ENCODE measurements at regions not wholly inside any gene's neighbourhood (a gene's known extent, or its start where the extent isn't known, plus 50 kb on each side); places are given as distances from the start of the nearest gene placed in this dataset.

DNA sequence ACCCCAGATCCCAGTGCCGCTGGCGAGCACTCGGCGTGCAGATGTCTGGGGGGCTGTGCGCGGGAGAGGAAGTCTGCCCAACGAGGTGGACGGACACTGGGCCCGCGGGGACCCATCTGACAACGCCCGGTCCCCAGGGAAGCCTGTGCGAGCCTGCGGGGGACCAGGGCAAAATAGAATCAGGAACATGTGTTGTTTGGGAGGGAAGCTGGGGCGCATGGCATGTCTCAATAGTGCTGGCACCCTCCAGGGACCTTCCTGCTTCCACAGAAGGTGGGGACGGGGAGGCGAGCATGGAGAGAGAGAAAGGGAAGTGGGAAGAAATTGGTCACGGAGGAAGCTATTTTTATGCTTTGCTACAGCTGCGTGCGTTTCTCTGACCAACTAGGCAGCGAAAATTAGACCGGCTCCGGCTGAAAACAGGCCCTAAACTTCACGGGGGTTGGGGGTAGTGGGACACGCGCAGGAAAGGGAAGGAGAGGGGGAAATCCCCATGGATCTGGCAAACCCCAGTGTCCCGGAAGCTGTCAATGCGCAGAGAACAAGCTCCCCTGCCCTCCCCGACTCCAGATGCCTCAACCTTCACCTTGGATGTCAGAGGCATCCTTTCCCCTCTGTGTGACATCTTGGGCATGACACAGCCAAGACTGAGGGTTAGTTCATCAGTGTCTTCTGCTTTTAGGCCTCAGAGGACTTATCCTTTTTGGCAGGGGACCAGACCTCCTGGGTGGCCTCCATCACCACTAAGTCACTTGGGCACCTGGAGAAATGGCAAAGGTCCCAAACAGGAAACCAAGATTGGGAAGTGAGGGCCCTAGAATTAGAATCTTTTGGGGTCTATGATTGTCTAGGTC lies 169.8 kb upstream of the BCOR start:
- DNase-seq: no peak

DNA sequence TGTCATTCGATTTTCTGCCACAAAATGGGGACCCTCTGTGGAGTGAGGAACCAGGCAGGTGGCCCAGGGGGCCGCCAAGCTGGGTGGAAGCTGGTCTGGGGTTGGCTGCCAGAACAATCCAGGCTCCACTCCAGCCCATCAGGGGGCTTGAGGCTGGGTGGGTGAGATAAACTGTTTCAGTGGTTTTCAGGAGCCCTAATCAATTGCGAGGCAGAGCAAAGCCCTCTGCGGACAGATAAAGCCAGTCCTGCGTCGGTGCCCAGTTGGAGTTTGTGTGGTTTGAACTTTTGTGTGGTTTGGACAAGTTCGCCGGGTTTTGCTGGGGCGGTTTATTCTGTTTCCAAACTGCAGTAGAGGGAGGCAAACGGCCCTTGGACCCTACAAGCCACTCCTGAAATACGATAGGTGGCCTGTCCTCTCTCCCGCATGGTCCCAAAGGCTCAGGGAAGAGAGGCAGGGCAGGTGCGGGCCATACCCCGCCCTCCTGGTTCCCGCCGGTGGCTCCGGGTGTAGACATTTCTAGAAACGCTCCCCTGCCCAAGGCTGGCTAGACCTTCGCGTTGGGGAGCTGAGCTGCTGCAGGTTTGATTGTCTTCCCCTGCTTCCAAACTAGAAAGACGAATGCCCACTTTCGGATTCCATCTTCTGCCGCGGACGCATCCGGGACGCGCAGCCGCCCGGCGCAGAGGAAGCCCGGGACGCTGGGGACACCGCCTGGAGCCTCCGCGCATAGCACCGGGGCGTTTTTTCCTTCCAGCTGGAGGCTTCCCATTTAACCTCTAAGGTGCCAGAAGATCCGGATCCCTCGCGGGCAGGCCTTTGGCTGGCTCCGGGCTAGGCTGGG lies 169.0 kb upstream of the BCOR start:
- DNase-seq: peak; percentile 19

DNA sequence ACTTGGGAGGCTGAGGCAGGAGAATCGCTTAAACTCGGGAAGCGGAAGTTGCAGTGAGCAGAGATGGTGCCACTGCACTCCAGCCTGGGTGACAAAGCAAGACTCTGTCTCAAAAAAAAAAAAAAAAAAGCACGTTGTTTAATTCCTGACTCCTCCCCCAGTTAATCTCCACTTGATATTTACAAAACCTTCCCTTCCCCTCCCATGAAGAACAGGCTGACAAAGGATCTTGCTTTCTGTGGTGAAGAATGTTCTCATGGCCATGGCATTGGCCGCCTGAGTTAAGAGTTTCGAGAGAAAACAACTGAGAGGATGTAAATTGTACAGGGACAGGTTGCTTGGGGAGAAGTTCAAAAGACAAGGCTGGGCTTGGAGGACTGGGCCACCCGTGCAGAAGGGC lies 168.2 kb upstream of the BCOR start:
- DNase-seq: no peak

DNA sequence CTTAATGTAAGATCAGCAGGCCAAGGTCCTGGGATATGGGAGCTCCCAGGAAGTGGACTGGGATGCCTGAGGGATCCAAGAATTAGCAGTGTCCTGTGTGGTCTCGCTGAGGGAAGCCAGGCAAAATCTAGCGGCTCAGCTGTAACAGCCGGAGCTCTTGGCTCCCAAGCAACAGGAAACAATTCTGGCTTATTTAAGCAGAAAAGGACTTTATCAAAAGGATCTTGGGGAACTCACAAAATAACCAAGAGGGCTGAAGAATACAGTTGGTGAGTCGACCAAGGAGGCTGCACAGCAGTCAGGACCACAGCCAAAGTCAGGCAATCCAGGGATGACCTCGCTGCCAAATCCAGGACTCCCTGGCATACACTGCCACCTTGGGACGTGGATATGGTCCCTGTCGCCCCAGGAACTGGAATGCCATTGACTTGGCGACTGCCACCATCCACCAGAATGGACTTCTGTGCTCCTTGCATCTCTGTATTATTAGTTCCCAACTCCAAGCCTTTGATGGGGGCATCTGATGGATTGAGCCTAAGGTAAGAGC lies 165.3 kb upstream of the BCOR start:
- no peak for DNase-seq

DNA sequence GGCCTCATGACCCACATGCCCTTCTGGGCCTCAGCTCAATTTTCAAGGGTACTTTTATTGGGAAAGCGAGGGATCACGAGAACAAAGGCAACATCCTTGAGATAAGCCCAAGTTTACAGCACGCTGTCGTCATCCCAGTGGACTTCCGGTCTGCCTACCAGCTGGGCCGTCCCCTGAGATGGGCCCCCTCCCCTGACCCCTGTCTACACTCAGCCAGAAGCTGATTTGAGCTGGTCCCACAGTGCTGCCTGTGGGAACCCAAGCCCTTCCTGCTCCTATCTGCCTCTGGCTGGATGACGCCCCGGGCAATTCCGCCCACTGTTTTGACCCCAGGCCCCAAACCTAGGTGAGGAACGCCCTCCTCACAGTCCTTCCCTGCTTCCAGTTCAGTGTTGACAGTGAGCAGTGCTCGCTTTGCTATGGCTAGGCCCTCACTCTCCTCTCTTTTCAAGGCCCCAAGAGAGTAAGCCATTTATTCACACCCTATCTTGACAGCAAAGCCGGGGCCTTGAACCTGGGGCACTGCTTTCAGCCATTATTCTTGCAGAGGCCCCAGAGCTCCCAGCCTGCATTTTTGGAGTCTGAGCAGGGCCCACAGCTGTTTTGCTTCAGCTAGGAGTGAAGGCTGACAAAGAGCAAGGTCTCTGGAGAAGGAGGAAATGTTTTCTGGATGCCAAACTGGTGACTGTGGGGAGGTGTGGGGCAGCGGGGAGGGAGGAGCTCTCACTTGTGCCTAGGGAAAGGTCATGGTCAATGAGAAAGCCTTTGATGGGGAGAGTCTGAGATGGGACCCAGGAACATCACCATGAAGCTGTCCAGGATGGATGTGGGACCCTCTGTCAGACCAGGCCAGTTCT lies 164.6 kb upstream of the BCOR start:
- DNase-seq: no peak

DNA sequence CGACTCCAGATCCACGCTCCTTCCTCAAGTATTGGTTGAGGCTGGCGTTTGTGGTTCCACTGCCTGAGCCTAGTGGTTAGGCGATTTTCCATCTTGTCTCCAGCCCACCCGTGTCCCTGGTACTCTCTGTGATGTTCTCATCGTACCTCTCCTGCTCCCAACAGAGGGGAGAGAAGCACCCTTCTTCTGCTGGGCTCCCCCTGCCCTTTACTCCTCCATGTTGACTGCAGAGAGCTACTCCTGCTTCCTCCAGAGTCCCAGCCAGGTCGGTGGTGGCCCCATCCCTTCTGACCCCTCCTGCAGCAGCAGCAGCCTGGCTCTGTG lies 164.0 kb upstream of the BCOR start:
- DNase-seq: no peak

DNA sequence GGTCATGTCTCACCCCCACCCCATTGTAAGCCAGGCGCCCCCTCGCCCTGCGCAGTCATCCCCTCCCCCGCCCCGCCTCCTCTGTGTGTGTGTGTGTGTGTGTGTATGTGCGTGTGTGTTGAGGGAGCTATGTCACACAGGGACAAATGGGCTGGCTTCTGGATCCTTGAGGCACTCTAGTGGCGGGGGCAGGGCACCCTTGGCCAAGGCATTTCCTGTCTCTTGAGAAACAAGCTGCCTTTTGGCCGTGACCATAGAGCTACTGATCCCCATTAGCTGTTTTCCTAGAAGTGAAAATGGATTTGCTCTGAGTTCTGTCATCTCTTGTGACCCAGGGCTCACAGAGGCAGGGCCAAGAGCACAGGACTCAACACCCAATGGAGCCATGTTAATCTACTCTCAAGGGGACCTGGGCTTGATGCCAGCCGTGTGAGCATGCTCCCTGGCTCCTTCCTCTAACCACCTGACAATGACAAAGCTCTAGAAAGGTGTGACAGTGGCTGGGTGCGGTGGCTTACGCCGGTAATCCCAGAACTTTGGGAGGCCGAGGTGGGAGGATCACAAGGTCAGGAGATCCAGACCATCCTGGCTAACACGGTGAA lies 162.5 kb upstream of the BCOR start:
- no peak for DNase-seq

DNA sequence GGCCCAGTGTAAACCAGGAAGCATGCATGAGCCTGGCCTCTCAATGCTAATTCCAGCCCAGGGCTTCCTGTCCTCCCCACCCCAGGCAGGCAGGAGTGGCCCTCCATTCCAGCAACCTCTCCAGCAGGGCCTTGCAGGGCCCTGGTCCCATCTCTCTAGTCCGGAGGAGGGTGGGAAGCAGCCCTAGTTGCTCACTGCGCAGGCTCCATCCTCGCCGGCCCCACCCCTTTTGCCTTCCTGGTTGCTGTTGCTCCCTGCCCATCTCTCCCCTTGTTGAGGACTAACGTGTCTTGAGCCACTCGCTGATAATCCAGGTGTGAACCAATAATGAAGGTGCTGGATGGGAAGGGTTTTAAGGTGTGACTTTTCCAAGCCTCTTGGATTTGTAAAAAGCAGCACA lies 161.2 kb upstream of the BCOR start:
- DNase-seq: no peak

DNA sequence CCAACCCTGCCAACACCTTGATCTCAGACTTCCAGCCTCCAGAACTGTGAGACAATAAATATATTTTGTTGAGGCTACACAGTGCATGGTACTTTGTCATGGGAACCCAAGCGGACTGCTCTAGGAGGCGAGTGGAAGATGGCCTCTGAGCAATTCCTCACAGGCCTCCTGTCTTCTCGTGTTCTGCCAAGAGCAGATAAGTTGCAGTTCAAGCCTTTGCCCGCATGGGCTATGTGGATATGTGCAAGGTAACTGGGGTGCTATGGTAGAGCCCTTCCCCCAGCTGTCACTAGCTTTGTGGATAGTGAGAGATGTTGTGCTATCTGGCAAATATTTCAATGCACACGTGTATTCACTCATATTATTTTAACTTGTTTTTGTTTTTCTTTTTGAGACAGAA lies 156.0 kb upstream of the BCOR start:
- DNase-seq: no peak

DNA sequence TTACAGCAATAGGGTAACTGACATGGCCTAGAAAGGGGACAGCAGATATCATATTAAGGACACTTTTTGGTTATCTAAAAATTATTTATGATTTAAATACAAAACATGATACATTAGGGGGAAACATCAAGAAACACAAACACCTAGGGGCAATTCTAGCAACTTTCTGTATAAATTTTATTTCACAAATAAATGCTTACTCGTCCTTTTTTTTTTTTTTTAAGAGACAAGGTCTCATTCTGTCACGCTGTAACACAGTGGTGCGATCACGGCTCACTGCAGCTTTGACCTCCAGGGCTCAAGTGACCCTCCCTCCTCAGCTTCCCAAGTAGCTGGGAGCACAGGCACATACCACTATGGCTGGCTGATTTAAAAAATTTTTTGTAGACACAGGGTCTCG lies 151.8 kb upstream of the BCOR start:
- DNase-seq: no peak

DNA sequence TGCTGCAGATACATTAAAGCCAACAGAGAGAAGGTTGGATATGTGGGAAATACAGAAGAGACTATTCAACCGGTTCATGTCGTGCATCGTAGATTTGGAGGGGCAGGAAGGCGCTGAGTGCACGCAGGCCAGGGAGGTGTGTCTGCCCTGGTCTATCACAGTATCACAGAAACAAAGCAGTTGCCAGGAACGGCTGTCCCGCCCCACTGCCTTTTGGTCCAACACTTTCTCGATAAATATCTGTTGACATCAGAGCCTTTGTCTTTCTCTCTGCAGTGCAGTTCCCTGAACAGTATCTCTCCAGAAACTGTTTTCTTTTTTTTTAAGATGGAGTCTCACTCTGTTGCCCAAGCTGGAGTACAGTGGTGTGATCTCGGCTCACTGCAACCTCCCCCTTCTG lies 151.1 kb upstream of the BCOR start:
- no peak for DNase-seq

DNA sequence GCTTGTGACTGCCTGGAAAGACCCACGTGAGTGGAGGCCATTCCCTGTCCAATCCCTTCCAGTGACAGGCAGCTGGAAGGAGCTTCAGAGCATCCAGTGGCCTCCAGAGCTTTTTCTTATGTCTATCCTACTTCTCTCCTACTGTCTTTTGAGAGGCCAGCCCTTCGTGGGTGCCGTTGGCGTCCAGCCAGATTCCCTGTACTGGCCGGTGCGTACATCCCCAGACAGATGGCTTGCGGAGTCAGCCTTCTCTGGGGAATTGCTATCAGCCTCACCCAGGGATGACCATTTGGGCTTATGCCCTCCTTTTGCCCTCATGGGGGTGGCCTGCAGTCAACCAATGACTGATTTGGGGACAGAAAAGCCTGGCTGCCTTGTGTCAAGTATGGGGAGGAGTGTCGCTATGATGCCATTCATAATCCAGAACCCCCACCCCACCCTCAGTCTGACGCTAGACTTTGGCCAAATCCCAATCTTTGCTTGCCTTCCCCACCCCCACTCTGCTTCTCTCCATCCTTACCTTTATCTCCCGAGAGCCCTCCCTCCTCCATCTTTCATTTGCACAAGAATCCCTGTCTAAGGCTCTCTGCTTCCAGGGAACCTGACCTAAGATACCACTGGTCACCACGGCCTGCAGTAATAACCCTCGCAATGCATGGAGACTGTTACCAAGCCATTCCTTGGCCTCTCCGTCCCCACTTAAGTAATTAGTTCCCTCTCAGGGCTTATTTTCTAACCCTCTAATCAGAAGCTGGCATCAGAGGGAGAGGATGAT lies 150.3 kb upstream of the BCOR start:
- DNase-seq: no peak

DNA sequence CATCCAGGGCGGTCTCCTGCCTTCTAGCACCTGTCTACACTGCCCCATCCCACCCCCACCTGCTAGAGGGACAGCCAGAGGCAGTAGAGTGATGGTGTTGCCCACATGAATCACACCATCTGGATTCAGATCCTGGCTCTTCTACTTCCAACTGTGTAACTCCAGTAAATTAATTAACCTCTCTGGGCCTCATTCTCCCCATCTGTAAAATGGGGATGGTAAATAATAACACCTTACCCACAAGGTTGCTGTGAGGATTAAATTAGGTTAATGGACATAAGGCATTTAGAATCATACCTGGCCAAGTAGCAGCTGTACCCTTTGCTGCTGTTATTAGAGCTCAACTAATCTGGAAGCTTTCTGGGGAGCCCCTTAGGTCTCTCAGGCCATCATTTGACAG lies 149.6 kb upstream of the BCOR start:
- no peak for DNase-seq

DNA sequence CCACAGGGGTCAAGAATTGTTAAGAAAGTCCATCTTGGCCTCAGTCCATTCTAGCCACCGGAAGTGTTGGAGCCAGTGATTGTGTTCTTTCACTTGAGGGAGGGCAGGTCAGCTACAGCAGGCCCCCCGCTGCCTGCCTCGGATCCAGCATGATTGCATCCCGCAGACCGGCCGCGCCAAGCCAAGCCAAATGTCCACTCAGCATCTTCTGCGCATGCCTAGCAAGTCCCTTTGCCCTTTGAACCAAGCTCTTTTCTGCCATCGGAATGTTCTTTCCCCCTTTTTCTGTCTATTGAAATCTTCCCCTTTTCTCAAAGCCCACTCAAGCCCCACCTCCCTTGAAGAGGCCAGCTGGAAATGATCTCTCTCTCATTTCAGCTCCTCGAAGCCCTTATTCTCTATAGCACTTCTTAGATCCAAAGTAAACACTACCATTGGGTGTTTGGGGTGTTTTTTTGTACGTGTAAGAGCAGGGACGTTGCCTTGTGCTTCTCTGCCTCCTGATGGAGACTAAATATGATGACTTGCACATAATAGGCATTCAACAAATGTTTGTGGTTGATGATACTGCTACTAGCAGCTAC lies 147.8 kb upstream of the BCOR start:
- no peak for DNase-seq

DNA sequence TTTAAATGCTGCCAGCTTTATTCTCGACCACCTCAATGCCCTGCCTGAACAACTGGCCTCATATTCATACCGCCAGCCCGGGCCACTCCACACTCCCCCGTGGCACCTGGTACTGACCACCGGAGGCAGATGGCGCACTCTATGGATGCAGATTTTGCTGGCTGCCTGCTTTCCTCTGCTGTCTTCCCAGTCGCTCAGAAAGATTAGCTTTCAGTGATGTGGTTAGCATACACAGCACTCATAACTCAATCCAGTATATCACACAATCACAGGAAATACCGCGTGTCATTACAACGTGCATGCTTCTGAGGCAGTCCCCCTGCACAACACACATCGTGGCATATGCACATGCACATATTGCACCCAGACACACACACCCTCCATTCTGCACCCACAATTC lies 147.2 kb upstream of the BCOR start:
- DNase-seq: no peak

DNA sequence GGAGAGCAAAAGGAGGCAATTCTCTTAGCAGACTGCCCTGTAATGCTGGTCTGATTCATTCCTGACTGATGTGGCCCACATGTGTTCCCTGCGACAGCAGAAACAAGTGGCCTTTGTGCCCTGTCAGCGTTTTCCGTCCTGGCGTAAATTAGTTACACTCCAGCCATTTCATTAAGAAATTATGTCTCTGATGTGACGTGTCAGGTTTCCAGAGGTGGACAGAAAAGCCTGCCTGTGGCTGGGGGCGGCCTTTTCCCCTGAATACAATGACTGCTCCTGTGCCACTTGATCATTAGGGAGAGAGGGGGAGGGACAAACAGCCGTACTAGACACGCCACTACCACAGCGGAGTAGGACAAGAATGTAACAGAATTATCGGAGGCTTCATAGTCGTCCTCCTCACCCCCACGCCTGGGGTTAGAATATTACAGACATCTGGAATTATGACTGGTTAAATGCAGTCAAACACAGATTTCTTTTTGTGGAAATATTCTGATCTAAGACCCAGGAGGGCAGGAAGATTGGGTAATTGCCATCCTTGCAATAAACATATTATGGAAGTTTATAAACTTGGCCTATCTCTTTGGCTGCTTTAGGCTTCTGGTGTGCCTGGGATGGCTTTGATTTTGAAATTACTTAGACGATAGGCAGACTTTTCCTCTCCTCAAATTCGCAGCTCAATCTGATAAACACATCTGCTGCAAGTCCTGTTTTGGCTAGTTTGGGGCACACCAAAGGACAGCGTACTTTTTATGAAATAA lies 146.2 kb upstream of the BCOR start:
- DNase-seq: no peak

DNA sequence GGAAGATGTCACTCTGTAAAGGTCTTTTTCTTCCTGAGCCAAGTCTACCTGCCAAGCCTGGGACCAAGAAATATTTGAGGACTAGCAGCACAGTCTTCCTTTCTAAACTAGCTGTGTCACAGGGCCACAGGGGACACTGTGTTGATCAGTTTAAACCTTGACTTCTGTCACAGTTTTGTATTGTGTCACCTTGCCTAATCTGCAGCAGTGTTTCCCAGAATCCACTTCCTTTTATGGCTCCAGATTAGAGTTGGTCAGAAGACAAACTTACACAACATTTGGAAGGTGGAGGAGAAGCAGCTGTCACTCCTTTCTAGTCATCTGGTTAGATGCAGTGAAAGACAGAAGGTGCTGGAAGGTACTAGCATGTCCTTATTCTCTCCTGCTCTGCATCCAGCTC lies 143.1 kb upstream of the BCOR start:
- no peak for DNase-seq

DNA sequence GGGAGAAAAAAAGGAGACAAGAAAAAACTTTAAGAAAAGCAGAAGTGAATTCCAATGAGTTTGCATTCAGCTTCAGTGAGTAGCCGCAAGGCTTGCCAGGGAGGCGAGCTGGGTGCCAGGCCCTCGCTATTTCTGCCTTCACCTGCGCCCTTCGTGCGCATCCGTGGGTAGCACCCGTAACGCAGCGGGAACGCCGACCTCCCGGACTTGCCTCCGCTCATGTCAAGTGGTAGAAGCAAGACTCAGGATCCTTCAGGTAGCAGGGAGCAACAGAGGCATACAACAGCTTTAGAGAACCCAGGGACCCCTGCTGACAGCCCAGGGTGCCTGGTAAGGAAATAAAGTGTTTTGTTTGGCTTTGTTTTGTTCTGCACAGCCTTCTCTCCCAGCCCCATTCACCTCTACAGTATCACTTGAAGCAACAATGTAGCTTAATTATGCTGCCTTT lies 140.0 kb upstream of the BCOR start:
- no peak for DNase-seq

DNA sequence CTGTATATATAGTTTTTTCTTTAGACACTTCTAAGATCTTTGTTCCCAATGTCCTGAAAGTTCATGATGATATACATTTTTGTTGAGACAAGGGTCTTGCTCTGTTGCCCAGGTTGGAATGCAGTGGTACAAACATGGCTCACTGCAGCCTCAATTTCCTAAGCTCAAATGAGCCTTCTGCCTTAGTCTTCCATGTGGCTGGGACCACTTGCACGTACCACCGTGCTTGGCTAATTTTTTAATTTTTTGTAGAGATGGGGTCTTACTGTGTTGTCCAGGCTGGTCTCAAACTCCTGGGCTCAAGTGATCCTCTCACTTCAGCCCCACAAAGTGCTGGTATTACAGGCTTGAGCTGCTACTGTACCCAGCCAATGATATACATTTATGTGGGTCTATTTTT lies 132.9 kb upstream of the BCOR start:
- DNase-seq: no peak

DNA sequence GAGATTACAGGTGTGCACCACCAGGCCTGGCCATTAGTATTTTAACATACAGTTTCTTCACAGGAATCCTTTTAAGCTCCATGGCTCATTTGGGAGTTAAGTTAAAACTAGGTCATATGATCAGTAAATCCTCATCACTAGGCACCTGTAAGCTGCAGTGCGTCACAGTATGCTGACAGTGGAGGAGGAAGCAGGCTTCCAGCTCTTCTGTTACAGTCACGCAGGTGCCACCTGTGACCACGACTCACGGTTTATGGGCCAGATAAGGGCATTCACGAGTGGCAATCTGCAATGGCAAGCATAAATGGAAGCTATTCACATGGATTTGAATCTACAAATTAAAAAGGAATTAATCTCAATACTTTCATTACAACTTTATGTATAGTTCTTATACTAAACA lies 129.4 kb upstream of the BCOR start:
- DNase-seq: no peak

DNA sequence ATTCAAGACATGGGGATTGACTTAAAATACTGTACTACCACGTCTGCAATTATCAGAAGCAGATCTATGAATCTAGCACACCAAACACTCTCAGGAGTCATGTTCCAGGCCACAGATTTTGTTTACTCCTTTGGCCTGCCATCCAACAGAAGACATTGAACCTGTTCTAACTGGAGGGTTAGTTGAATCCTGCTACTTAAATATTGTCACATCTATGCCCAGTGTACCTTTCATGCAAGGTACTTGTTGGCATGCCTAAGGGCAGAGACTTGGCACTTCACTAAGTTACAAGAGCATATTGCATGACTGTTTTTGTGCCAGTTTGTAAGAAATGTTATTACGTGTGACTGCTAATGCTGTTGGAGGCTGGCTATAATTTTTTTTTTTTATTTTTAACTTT lies 126.9 kb upstream of the BCOR start:
- no peak for DNase-seq

All from activated T-cell treated with anti-CD3 and anti-CD28 coated beads for 4 hours (primary cell).